Right forelimb (tissue), 1 donor: ENCODE measurements at regions not wholly inside any gene's neighbourhood (a gene's known extent, or its start where the extent isn't known, plus 50 kb on each side); places are given as distances from the start of the nearest gene placed in this dataset.

ENCODE experiments used
- DNase-seq: peaks from one replicate; pipeline ENCODE4 v3.0.0-alpha.2; 2018

- no peak for DNase-seq
Observed at GRCh38 chr2:23291239-23291638, 93.7 kb upstream of the KLHL29 start.

- DNase-seq = no peak
Observed at GRCh38 chr2:23292024-23292423, 93.0 kb upstream of the KLHL29 start.

GRCh38 chr2:23293063-23293462, 91.9 kb upstream of the KLHL29 start:
- DNase-seq = no peak

GRCh38 chr2:23293731-23294130, 91.2 kb upstream of the KLHL29 start:
- no peak for DNase-seq

GRCh38 chr2:23294238-23294637, 90.7 kb upstream of the KLHL29 start:
- DNase-seq = no peak

GRCh38 chr2:23296691-23297090, 88.3 kb upstream of the KLHL29 start:
- no peak for DNase-seq

- DNase-seq = no peak
Observed at GRCh38 chr2:23297112-23297511, 87.9 kb upstream of the KLHL29 start.

- no peak for DNase-seq
Observed at GRCh38 chr2:23298551-23298950, 86.4 kb upstream of the KLHL29 start.

GRCh38 chr2:23299476-23300195, 85.3 kb upstream of the KLHL29 start:
- no peak for DNase-seq

GRCh38 chr2:23301136-23301535, 83.8 kb upstream of the KLHL29 start:
- no peak for DNase-seq

- DNase-seq = no peak
Observed at GRCh38 chr2:23302591-23302990, 82.4 kb upstream of the KLHL29 start.

- DNase-seq = no peak
Observed at GRCh38 chr2:23306401-23306800, 78.6 kb upstream of the KLHL29 start.

- DNase-seq = no peak
Observed at GRCh38 chr2:23311186-23311585, 73.8 kb upstream of the KLHL29 start.

- no peak for DNase-seq
Observed at GRCh38 chr2:23312996-23313606, 71.9 kb upstream of the KLHL29 start.

GRCh38 chr2:23314687-23315086, 70.3 kb upstream of the KLHL29 start:
- DNase-seq = no peak

GRCh38 chr2:23320058-23320457, 64.9 kb upstream of the KLHL29 start:
- no peak for DNase-seq

- no peak for DNase-seq
Observed at GRCh38 chr2:23321751-23322150, 63.2 kb upstream of the KLHL29 start.

GRCh38 chr2:23322567-23323197, 62.3 kb upstream of the KLHL29 start:
- no peak for DNase-seq

GRCh38 chr2:23323198-23323916, 61.6 kb upstream of the KLHL29 start:
- no peak for DNase-seq

GRCh38 chr2:23323917-23324680, 60.9 kb upstream of the KLHL29 start:
- DNase-seq = no peak

- DNase-seq = no peak
Observed at GRCh38 chr2:23326330-23326729, 58.6 kb upstream of the KLHL29 start.

- DNase-seq = no peak
Observed at GRCh38 chr2:23327416-23327815, 57.6 kb upstream of the KLHL29 start.

- DNase-seq = no peak
Observed at GRCh38 chr2:23327887-23328286, 57.1 kb upstream of the KLHL29 start.
